ENCODE measurements at regions not wholly inside any gene's neighbourhood (a gene's known extent, or its start where the extent isn't known, plus 50 kb on each side); places are given as distances from the start of the nearest gene placed in this dataset.

- Histone ChIP-seq H3K4me1 (ENCODE audit: control insufficient read depth in 4 of 4, insufficient read depth in 4 of 4, low read length in 3 of 4) (no peaks in the 10 kb centered on the region), H3K9me3 (ENCODE audit: control insufficient read depth in 4 of 4, low read length in 3 of 4) (peaks cover 0 to 3% (median 0%) of the 10 kb centered on the region in 4 donors), H3K27me3 (ENCODE audit: control insufficient read depth in 4 of 4, insufficient read depth in 4 of 4, low read length in 3 of 4) (no peaks in the 10 kb centered on the region), H3K9ac (ENCODE audit: low read depth in 1 of 2, low read length in 2 of 2) (no peak overlapping the region), H3K4me3 (ENCODE audit: low read depth in 1 of 3, low read length in 3 of 3) (no peak overlapping the region), H3K27ac (ENCODE audit: low read depth in 1 of 2, low read length in 2 of 2) (no peak overlapping the region), H3K36me3 (ENCODE audit: control insufficient read depth in 4 of 4, insufficient read depth in 3 of 4, low read depth in 1 of 4, low read length in 3 of 4) (no peaks in the 10 kb centered on the region)
- no peak for DNase-seq (ENCODE audit: low spot score)
- TF ChIP-seq GABPA (IDR thresholded peaks at IDR 0.05 in 1 of 2, conservative IDR thresholded peaks at IDR 0.05 in 1 of 2) (no peak), TAF1 (conservative IDR thresholded peaks at IDR 0.05) (no peak), CTCF (IDR thresholded peaks at IDR 0.05; ENCODE audit: low read depth, low read length, missing input control) (no peak), JUND (IDR thresholded peaks at IDR 0.05) (no peak), ZBTB33 (IDR thresholded peaks at IDR 0.05) (no peak), HNF4A (conservative IDR thresholded peaks at IDR 0.05) (no peak), ATF3 (IDR thresholded peaks at IDR 0.05) (no peak), FOXA1 (IDR thresholded peaks at IDR 0.05) (no peak), RXRA (IDR thresholded peaks at IDR 0.05) (no peak), REST (IDR thresholded peaks at IDR 0.05) (no peak)
- WGBS: 80% methylated on average over 17 of the region's 17 CpGs
Measured at GRCh38 chr3:83769791-83770663, 1188.8 kb upstream of the CADM2 start.

- Histone ChIP-seq H3K27ac (ENCODE audit: low read depth in 1 of 2, low read length in 2 of 2) (no peak overlapping the region), H3K4me1 (ENCODE audit: control insufficient read depth in 4 of 4, insufficient read depth in 4 of 4, low read length in 3 of 4) (no peaks in the 10 kb centered on the region), H3K27me3 (ENCODE audit: control insufficient read depth in 4 of 4, insufficient read depth in 4 of 4, low read length in 3 of 4) (no peaks in the 10 kb centered on the region), H3K4me3 (ENCODE audit: low read depth in 1 of 3, low read length in 3 of 3) (no peak overlapping the region), H3K36me3 (ENCODE audit: control insufficient read depth in 4 of 4, insufficient read depth in 3 of 4, low read depth in 1 of 4, low read length in 3 of 4) (no peaks in the 10 kb centered on the region), H3K9me3 (ENCODE audit: control insufficient read depth in 4 of 4, low read length in 3 of 4) (peaks cover 0 to 3% (median 0%) of the 10 kb centered on the region in 4 donors), H3K9ac (ENCODE audit: low read depth in 1 of 2, low read length in 2 of 2) (no peak overlapping the region)
- DNase-seq (ENCODE audit: low spot score): no peak
- 82% methylated on average over 7 of the region's 7 CpGs for WGBS
- no peak for TF ChIP-seq GABPA (IDR thresholded peaks at IDR 0.05 in 1 of 2, conservative IDR thresholded peaks at IDR 0.05 in 1 of 2)
- no peak for TF ChIP-seq FOXA1 (IDR thresholded peaks at IDR 0.05)
- no peak for TF ChIP-seq RXRA (IDR thresholded peaks at IDR 0.05)
- no peak for TF ChIP-seq SP1 (IDR thresholded peaks at IDR 0.05)
- no peak for TF ChIP-seq RAD21 (IDR thresholded peaks at IDR 0.05)
- no peak for TF ChIP-seq ATF3 (IDR thresholded peaks at IDR 0.05)
- TF ChIP-seq JUND (IDR thresholded peaks at IDR 0.05): no peak
- TF ChIP-seq CTCF (IDR thresholded peaks at IDR 0.05; ENCODE audit: low read depth, low read length, missing input control): no peak
- no peak for TF ChIP-seq NR2F2 (IDR thresholded peaks at IDR 0.05)
- no peak for TF ChIP-seq HNF4G (IDR thresholded peaks at IDR 0.05)
- TF ChIP-seq TAF1 (conservative IDR thresholded peaks at IDR 0.05): no peak
Measured at GRCh38 chr3:83770664-83771402, 1188.0 kb upstream of the CADM2 start.

Data from liver (tissue), 8 donors.